IMR-90 (cell line): ENCODE measurements at regions not wholly inside any gene's neighbourhood (a gene's known extent, or its start where the extent isn't known, plus 50 kb on each side); places are given as distances from the start of the nearest gene placed in this dataset.

Source experiments
- ATAC-seq: fragments of 200-7000 bp; cut with Tn5 transposase; 2 replicates; pipeline ENCODE4 v1.9.1; 2020; ENCODE audit warnings: low read depth, mild to moderate bottlenecking, moderate library complexity
- BruUV-seq: library from RNA; stranded (reverse); fragments of 400-500 nt; replicated peaks from 2 replicates; lab custom pipeline; 2021; lab: Mats Ljungman, UMichigan
- CTCF ChIA-PET: fragments of 300-600 bp; formaldehyde crosslinking; extraction: SDS; loops from one replicate; lab custom pipeline; 2021; ENCODE audit warnings: antibody characterized with exemption; lab: Yijun Ruan, JAX
- POLR2A ChIA-PET: fragments of 300-600 bp; sonication (Branson Sonifier 250); formaldehyde crosslinking; loops from one replicate; lab custom pipeline; 2022; ENCODE audit warnings: antibody characterized with exemption; ENCODE audit not compliant: unreplicated experiment; lab: Charles Lee
- DNase-seq: peaks from one replicate; pipeline ENCODE4 v3.0.0; 2013
- H2AFZ ChIP-seq: replicated peaks from 2 replicates; pipeline ENCODE3; 2013; ENCODE audit warnings: low read length, mild to moderate bottlenecking; ENCODE audit not compliant: poor library complexity
- H2AK5ac ChIP-seq: 2 replicates; pipeline ENCODE4 v1.6.1; 2013; ENCODE audit warnings: low read depth, low read length, inconsistent platforms
- H2AK9ac ChIP-seq: replicated peaks from 2 replicates; pipeline ENCODE3; 2013; ENCODE audit warnings: mild to moderate bottlenecking, low read depth, low read length, moderate library complexity; ENCODE audit not compliant: poor library complexity
- H2BK120ac ChIP-seq: 2 replicates; pipeline ENCODE4 v1.6.1; 2013; ENCODE audit warnings: low read depth, low read length, inconsistent platforms
- H2BK15ac ChIP-seq: 3 replicates; pipeline ENCODE4 v1.6.1; 2013; ENCODE audit warnings: low read depth, low read length, inconsistent platforms
- H2BK20ac ChIP-seq: 2 replicates; pipeline ENCODE4 v1.6.1; 2013; ENCODE audit warnings: low read depth, mild to moderate bottlenecking, inconsistent platforms, low read length, moderate library complexity
- H2BK5ac ChIP-seq: 2 replicates; pipeline ENCODE4 v1.6.1; 2013; ENCODE audit warnings: mild to moderate bottlenecking, low read depth, low read length, inconsistent platforms; ENCODE audit not compliant: poor library complexity, severe bottlenecking
- H3K14ac ChIP-seq: replicated peaks from 2 replicates; pipeline ENCODE4 v1.6.1; 2013; ENCODE audit warnings: low read depth, low read length, inconsistent platforms
- H3K18ac ChIP-seq: 2 replicates; pipeline ENCODE4 v1.6.1; 2013; ENCODE audit warnings: low read depth, low read length, control low read depth
- H3K23ac ChIP-seq: 2 replicates; pipeline ENCODE4 v1.6.1; 2013; ENCODE audit warnings: low read depth, low read length, inconsistent platforms
- H3K27ac ChIP-seq: 2 replicates; pipeline ENCODE4 v1.5.1; 2013; ENCODE audit warnings: mild to moderate bottlenecking, control low read depth, low read length; ENCODE audit not compliant: insufficient read depth
- H3K27me3 ChIP-seq: 2 replicates; pipeline ENCODE4 v1.6.1; 2013; ENCODE audit warnings: low read length; ENCODE audit not compliant: control insufficient read depth, insufficient read depth
- H3K36me3 ChIP-seq: 2 replicates; pipeline ENCODE4 v1.6.1; 2013; ENCODE audit warnings: low read length, mixed read lengths; ENCODE audit not compliant: control insufficient read depth, insufficient read depth
- H3K4ac ChIP-seq: 2 replicates; pipeline ENCODE4 v1.6.1; 2013; ENCODE audit warnings: low read depth, low read length, inconsistent platforms
- H3K4me1 ChIP-seq: 2 replicates; pipeline ENCODE4 v1.6.1; 2013; ENCODE audit warnings: low read length, mixed read lengths; ENCODE audit not compliant: control insufficient read depth, insufficient read depth
- H3K4me2 ChIP-seq: 2 replicates; pipeline ENCODE4 v1.6.1; 2013; ENCODE audit warnings: low read depth, mild to moderate bottlenecking, control low read depth, low read length, moderate library complexity
- H3K4me3 ChIP-seq: 2 replicates; pipeline ENCODE4 v1.5.1; 2013; ENCODE audit warnings: low read depth, mild to moderate bottlenecking, control low read depth, low read length, moderate library complexity; ENCODE audit not compliant: insufficient read depth
- H3K56ac ChIP-seq: 2 replicates; pipeline ENCODE4 v1.6.1; 2013; ENCODE audit warnings: low read length, inconsistent platforms; ENCODE audit not compliant: insufficient read depth; ENCODE audit errors: extremely low read depth
- H3K79me1 ChIP-seq, 2 experiments: 2 replicates each; pipeline ENCODE4 v1.6.1; 2013; ENCODE audit warnings: low read length in 2 of 2, inconsistent platforms in 1 of 2, low read depth in 1 of 2
- H3K9ac ChIP-seq: 2 replicates; pipeline ENCODE4 v1.6.1; 2013; ENCODE audit warnings: low read depth, low read length, control low read depth
- H3K9me1 ChIP-seq: 2 replicates; pipeline ENCODE4 v1.6.1; 2013; ENCODE audit warnings: low read length, inconsistent platforms; ENCODE audit not compliant: insufficient read depth
- H3K9me3 ChIP-seq: 2 replicates; pipeline ENCODE4 v1.6.1; 2013; ENCODE audit warnings: low read length; ENCODE audit not compliant: control insufficient read depth, insufficient read depth
- H4K20me1 ChIP-seq: 2 replicates; pipeline ENCODE4 v1.6.1; 2013; ENCODE audit warnings: low read length, inconsistent platforms; ENCODE audit not compliant: insufficient read depth
- H4K5ac ChIP-seq: 2 replicates; pipeline ENCODE4 v1.6.1; 2013; ENCODE audit warnings: mild to moderate bottlenecking, low read depth, low read length, control low read depth
- H4K8ac ChIP-seq, 2 experiments: 2 replicates each; pipeline ENCODE4 v1.6.1; 2013; ENCODE audit warnings: low read depth in 2 of 2, low read length in 2 of 2, control low read depth in 1 of 2, inconsistent platforms in 1 of 2
- H4K91ac ChIP-seq: 2 replicates; pipeline ENCODE4 v1.6.1; 2013; ENCODE audit warnings: low read depth, low read length, inconsistent platforms; ENCODE audit not compliant: insufficient read depth
- MAZ ChIP-seq: IDR thresholded peaks from 2 replicates; pipeline ENCODE4 v1.6.1; 2012; ENCODE audit warnings: low read depth, mild to moderate bottlenecking, low read length, improper control_type of control experiment, moderate library complexity, borderline replicate concordance
- SMC3 ChIP-seq: fragments of 150-350 bp; IDR thresholded peaks from 2 replicates; pipeline ENCODE4 v1.6.1; 2016; ENCODE audit warnings: low read depth, mild to moderate bottlenecking, antibody characterized with exemption, low read length, moderate library complexity
- WGBS, 2 experiments: methylation state at CpG; one replicate each; pipeline versions ENCODE4 v1.1.5 to v1.1.7; 2013; ENCODE audit warnings: missing lambda C conversion rate in 2 of 2; ENCODE audit not compliant: insufficient read length in 1 of 2; ENCODE audit errors: extremely low coverage in 2 of 2; 5-methylcytosine and 5-hydroxymethylcytosine counted together
- dilution Hi-C: fragments of 300-500 bp; cut with HindIII; formaldehyde crosslinking; loops from one replicate; pipeline ENCODE4 v1.14.3; 2018; ENCODE audit warnings: low sequenced_read_pairs; ENCODE audit not compliant: unreplicated experiment
- in situ Hi-C: fragments of 300-500 bp; cut with MboI; formaldehyde crosslinking; loops from 3 replicates; pipeline ENCODE4 v1.14.3; 2019; ENCODE audit warnings: low sequenced_read_pairs, inconsistent platforms, mixed read lengths
- intact Hi-C: fragments of 100-400 bp; cut with micrococcal nuclease; formaldehyde crosslinking; loops from 2 replicates; pipeline ENCODE4 v1.10.0; 2022

DNA sequence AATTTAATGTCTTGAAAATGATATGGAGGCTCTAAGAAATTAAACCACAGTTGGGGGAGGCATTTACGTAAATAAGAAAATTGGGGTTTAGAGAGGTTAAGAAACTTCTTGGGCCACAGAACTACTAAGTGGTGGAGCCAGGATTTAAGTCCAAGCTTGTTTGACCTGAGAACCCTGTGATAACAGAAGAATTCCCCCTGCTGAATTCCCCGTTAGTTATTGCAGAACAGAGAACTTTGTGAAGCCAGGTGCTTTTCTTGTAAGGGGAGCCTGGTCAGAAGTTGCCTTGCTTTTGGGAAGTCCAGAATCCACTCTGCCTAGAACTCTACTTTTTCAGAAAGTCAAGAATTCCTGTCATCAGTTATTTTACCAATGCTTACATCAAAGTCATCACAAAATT lies 309.3 kb upstream of the SEMA6A start:
- BruUV-seq, result no TSS peak
- in situ Hi-C loops (no loop called here), intact Hi-C loops (no loop called here), dilution Hi-C loops (no loop called here)
- no peak overlapping the region for H4K5ac ChIP-seq
- peaks cover 11% of the 10 kb centered on the region for H3K9me3 ChIP-seq
- H3K36me3 ChIP-seq, result no peaks in the 10 kb centered on the region
- no peaks in the 10 kb centered on the region for H3K27me3 ChIP-seq
- H3K4ac ChIP-seq, result no peak overlapping the region
- WGBS, 2 experiments, result no CpG with 5 or more reads among the region's 2 CpGs
- H3K4me3 ChIP-seq, result no peak overlapping the region
- no peak overlapping the region for H2AK9ac ChIP-seq
- ChIA-PET POLR2A (no interaction called here), CTCF (interaction anchor here (1.0 kb wide), 1 partner anchor 11 kb away, joined by 3 read pairs; no protein-coding TSS in a partner anchor)
- no peak overlapping the region for H3K23ac ChIP-seq
- H2BK20ac ChIP-seq, result no peak overlapping the region
- no peak overlapping the region for H3K56ac ChIP-seq
- H2AFZ ChIP-seq, result no peak overlapping the region
- no peaks in the 10 kb centered on the region for H3K9me1 ChIP-seq
- no peaks in the 10 kb centered on the region for H4K20me1 ChIP-seq
- H2AK5ac ChIP-seq, result no peak overlapping the region
- H3K79me1 ChIP-seq, result no peaks in the 10 kb centered on the region
- H4K91ac ChIP-seq, result no peak overlapping the region
- TF ChIP-seq MAZ (no peak), SMC3 (no peak)
- no peak overlapping the region for H3K9ac ChIP-seq
- no peak overlapping the region for H2BK5ac ChIP-seq
- no peak overlapping the region for H2BK120ac ChIP-seq
- H3K4me2 ChIP-seq, result no peak overlapping the region
- DNase-seq (no peak), ATAC-seq (no peak)
- H4K8ac ChIP-seq, result no peak overlapping the region
- H3K18ac ChIP-seq, result no peak overlapping the region
- H3K14ac ChIP-seq, result no peak overlapping the region
- H3K27ac ChIP-seq, result no peak overlapping the region
- no peaks in the 10 kb centered on the region for H3K4me1 ChIP-seq
- H2BK15ac ChIP-seq, result no peak overlapping the region
